NCI-H2227 (cell line): ENCODE measurements at regions not wholly inside any gene's neighbourhood (a gene's known extent, or its start where the extent isn't known, plus 50 kb on each side); places are given as distances from the start of the nearest gene placed in this dataset.

ENCODE experiments used
- DNase-seq: peaks from one replicate; lab custom pipeline; 2025; ENCODE audit not compliant: unreplicated experiment; lab: John Stamatoyannopoulos, UW

DNA sequence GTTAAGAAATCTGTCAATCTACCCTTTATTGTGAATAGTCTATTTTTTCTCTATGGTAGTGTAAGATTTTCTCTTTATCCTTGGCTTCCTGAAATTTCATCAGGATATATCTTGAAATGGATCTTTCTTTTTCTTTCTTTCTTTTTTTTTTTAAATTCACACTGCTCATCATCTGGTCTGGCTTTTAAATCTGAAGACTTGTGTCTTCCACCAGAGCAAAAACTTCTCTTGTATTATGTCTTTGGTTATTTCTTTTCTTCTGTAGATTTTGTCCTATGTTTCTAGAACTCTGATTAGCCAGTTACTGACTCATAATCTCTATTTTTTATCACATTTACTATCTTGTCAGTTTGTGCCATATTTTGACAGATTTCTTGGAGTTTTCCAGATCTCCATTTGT lies 133.8 kb upstream of the LMO4 start:
- no peak for DNase-seq

DNA sequence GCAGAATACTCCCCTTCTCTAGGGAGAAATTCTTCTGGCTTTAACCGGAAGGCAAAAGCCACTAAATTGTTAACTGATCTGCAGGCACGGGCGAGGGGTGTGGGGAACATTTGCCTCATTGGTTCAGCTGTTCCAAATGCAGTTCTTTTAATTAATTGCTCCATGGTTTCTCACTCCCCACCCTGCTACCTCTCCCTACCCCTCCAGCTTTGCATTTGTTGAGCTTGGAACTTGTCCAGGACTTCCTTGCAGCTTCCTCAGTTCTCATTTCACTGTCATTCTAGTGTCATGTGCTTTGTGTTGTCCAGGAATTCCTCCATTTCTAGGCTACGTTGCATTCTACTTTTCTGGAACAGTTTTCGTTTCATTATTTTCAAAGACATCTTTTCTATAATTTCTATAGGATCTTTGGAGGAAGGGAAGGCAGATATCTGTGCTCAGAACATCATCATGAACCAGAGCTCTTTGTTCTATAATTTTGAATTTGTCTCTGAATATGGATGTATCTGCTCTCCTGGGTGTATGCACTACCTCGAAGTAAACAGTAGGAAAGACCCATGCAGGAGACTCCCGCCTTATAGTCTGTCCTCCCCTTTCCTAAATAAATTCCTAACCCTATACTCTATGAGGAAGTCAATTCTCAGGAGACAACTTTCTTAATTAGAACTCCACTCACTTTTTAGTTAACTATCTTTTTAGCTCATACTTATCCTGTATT lies 132.4 kb upstream of the LMO4 start:
- DNase-seq = no peak

DNA sequence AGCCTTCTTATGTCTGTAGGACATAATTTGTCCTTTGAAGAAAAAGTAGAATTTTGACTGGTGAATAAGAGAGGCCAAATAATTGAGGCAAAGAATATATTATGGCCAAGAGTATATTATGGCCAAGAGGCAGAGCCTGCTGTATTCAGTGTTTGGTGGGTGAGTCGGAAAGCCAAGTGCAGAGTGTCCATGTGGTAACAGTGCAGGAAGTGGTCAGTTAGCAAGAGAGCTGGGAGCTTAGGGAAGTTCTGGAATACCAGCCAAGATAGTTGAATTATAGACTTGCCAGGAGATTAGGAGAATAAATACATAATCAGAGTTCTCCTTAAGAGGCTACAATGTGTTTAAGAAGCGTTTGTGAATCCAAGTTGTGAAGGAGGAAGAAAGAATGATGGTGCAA lies 131.5 kb upstream of the LMO4 start:
- DNase-seq = no peak

DNA sequence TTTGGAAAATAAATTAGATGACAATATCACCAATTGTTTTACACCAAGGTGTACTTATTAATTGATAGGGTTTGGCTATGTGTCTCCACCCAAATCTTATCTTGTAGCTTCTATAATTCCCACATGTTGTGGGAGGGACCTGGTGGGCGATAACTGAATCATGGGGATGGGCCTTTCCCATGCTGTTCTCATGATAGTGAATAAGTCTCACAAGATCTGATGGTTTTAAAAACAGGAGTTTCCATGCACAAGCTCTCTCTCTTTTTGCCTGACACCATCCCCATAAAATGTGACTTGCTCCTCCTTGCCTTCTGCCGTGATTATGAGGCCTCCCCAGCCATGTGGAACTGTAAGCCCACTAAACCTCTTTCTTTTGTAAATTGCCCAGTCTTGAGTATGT lies 131.0 kb upstream of the LMO4 start:
- DNase-seq = no peak

DNA sequence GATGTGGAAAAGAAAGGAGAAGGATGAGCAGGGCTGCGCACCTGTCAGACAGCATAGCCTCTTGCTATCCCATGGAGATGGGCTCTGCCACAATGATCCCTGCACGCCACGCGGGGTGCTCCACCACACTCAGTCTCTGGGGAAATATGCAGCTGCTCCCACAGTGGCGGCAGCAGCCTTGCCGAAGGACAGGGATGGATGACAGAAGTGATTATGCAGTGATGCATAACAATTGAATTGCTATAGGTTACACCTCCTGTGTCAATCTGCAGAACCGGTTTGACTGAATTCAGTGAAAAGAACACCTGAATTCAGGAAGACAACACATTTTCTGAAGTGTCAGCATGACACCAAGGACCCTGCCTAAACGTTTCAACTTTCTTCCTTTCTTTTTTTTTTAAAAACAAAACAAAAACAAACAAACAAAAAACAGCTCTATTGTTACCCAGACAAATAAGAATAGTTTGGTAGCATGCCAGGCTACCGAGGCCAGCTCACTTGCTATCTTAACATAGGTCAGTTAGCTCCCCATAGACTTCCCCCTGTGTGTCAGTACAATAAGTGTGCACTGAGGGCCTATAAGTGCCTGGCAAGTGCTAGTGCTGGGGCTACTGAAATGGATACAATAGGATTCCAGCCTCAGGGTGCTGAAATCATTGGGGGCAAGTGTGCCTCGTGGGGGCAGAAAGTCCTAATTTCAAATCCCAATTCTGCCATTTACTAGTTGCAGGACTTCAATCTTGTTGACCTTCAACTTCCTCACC lies 127.6 kb upstream of the LMO4 start:
- DNase-seq = no peak

DNA sequence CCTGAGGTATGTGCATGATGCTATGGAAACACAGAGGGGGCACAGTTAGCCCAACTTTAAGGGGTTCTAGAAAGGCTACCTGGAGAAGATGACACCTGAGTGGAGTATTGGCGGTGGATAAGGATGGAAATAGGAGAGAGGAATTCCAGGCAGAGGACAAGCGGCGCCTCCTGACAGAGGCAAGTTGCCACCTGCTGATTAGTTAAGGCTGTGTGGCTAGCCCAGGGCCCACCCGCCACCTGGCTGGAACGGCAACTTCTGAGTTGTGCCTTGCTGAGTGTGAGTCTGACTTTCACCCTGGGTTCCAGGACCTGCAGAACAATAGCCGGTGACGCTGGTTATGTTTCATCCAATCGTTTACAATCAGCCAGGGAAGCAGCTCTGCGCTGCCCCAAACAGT lies 126.9 kb upstream of the LMO4 start:
- DNase-seq = no peak

DNA sequence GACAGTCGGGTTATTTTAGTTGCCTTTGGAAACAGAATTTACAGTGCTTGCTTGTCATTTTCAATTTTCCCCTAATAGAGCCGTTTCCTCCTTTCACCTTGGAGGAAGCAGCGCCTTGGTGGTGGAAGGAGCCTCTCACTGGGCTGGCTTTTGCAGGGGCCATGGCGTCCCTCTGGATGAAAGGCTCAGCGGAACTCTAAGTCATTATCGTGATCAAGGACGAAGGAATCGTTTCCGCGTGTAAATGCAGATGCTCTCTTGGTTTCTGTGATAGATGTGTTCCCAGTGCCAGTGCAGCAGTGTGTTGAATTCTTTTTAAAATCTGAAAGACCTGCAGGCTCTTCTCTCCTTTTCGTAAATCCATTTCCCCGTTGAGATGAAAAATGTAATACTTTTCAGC lies 126.2 kb upstream of the LMO4 start:
- DNase-seq = no peak

DNA sequence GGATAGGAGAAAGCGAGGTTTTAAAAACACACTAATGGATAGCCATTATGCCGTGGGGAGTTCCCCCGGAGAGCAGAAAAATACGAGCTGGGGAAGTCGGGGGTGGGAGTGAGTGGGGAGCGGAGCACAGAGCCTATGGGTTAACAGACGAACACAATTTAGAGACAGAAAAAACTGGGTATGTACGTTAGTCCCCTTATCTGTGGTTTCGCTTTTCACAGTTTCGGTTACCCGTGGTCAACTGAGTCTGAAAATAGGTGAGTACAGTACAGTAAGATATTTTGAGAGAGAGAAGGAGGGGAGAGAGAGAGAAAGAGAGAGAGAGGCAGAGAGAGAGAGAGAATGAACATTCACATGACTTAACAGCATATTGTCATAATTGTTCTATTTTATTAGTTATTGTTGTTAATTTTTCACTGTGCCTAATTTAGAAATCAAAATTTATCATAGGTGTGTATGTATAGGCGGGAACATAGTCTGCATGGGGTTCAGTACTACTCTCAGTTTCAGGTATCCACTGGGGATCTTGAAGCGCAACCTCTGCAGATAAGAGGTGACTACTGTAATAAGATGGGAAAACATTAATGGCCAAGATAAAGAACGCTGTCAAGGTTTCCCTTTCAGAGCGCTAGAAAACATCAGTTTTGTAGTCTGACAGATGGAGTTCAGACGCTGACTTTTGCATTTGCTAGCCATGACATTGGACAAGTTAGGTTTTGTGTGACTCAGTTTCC lies 125.6 kb upstream of the LMO4 start:
- no peak for DNase-seq

DNA sequence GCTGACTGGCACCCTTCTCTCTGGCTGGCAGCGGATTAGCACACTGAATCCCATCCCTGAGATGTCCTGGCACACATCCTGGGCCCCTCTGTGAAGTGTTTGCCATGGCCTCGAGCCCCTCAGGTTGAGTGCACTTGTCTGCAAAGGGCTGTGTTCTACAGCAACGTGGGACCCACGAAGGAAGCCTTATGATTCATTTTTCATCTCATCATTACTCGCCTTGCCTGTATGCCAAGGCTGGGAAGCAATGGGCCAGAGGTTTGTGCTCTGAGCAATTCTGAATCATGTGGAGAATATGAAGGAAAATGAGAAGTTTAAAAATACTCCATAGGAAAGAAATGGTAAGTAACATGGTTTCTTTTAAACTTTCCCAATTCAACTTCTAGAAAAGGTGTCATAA lies 124.8 kb upstream of the LMO4 start:
- DNase-seq = no peak

DNA sequence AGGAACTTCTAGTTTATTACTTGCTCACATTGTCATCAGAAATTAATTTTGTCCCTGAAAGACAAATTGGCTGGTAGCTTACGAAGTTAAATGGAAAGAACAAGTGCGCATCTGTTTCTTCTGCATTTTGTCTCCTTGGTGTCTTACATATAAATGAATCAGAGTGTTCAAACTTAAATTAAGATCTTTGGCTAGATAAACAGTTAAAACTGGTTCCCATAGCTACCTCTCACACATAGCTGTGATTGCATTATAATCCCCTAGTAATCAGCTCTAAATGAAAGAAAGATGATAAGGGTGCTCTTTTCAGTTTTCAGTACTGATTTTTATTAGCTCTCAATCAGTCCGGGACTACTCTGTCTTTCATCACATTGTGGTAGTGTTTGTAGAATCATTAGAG lies 124.2 kb upstream of the LMO4 start:
- no peak for DNase-seq

DNA sequence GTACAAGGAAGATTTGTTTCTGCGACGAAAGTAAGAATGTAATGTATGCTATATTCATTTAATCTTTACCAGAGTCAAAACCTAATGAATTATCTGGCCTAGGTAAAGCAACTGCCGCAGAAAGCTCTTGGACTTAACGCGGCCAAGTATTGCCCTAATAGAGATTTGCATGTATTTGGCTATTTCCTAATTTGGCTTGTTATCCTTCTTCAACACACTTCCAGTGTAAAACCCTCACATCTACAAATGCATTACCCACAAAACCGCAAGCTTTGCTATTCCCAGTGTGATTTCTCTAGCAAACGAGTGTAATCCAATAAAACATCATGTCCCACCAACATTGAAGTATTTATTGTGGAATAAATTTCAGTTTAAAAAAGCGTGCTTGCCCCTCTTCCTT lies 123.8 kb upstream of the LMO4 start:
- no peak for DNase-seq

DNA sequence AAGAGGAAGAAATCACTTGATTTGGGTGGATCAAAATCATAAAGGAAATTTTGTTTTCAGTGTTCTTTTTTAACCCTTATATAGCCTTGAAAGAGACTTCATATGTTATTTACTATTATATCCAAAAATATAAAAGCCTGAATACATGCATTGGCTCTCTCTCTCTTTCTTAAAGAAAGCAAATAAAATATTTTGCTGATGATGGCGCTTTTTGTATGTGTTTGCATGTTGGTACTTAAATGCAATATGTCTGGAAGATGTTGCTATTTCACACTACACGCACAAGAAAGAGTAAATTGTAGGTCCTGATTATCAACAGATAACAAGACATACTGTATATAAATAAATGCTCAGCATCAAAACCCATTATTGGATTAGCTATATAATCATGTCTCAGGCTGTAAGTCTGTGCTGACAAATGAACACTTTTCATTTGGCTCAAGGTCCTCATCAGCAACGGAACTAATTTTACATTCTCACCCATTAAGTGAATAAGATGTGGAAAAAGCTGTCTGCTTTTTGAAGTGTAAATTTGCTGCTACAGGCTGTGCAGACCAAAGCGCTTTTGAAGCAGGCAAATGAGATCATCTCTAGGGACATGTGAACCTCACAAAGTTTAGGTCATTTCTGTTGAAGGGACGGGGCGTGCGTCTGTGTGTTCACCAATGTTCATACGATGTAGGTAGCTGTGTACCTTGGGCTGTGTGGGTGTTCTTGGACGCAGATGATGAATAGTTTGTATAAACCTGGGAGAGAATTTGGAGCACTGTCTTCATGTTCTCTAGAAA lies 122.4 kb upstream of the LMO4 start:
- DNase-seq = no peak

DNA sequence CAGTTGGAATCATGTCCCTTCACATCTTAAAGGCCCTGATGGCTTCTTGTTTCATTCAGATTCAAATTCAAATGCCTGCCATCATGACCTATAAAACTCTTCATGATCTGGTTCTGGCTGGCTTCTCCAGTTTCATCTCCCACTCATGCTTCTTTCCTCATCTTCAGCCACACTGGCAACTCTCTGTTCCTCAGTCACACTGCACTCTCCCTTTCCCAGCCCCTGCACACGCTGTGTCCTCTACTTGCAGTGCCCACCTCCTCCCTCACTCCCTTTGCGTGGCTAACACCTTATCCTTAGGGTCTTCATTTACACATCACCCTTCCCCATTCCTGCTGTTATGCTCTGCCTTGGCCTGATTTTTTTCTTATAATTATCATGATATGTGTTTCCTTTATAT lies 120.6 kb upstream of the LMO4 start:
- DNase-seq = no peak

DNA sequence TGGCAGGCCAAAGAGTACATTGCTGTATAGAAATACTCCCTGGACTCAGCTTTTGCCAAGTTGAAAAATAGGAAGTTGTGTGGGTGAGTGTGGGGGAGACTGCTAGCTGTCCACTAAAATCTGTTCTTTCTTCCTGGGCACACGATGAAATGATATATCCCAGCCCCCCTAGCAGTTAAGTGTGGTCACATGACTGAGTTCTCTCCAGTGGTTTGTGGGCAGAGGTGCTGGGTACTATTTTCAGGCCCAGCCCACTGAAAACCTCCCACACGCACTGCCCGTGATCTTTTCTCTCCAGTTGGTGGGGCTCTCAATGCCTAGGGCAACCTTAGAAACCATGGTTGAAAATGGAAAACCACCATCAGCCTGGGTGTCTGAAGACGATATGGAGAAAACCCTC lies 119.7 kb upstream of the LMO4 start:
- DNase-seq = no peak

DNA sequence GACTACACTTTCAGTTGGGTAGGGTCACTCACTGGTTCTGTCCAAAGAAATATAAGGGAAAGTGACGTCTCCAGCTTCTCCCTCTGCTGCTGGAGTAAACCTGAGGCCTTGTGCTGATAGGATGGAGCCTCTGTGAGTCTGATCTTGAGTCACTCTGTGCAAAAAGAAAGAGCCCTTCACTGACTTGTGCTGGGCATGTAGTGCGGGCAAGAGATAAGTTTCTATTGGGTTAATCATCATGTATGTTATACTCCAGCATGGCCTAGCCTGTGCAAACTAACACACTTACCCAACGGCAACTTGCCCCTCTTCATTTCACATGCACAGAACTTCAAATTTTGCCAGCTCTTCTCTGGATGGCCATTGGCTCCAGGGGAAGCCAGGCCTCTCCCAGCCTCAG lies 118.5 kb upstream of the LMO4 start:
- no peak for DNase-seq

DNA sequence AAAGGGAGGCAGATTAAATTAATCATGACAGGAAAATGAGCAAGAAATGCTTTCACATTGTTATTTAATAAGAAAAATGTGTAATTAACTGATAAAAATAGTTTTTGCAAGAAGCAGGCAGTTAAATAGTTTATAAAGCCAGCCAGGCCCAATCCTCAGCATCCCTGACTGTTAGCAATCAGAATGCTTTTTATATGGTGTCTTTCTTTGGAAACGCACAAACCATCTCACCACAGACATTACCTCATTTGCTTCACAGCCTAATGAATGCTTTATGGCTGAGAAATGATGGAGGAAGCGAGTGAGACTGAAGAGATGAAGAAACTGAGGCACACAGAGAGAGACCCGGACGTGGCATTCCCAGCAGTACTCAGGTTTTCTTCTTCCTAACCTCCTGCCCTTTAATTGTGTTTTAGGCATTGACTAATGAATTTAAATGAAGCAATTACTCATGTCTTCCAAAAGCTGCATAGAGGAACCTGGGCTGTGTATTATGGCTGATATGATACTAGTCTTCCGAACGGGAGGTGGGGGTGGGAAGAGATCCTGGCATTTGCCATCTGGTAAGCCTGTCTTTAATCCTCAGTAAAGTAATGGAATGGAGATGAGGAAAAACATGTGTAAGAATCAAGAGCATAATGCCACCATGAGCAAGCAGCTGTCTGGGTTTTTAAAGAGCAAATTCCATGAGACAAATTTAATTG lies 116.1 kb upstream of the LMO4 start:
- no peak for DNase-seq

DNA sequence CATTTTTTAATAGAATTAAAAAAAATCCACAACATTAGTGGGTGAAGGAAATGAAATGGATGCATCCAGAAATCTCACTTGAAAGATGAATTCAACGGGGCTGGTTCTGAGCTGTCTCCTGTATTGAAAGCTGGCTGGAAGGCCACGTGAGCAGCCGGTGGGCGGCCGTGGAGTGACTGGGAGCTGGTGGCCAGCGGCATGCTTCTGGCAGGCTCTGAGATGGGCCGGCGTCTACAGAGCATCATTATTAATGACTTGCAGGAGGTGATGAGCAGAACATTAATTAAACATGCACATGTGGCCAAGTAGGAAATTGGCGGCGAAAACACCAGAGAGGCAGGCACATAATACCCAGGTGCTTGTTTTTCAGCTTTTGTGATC lies 115.6 kb upstream of the LMO4 start:
- no peak for DNase-seq

DNA sequence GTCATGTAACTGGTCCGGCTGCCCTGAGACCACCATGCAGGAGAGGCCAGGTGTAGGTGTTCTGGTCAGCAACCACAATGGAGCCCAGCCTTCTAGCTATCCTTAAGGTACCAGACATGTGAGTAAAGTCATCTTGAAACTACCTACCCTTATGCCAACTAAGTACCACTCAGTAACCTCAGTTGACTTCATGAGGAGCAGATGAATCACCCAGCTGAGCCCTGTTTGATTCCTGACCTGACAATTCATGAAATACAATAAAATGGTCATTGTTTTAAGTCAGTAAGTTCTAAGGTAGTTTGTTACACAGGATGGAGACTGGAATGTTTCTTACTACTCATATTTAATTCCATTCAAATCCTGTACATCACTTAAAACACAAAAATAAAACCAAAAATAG lies 113.1 kb upstream of the LMO4 start:
- DNase-seq = no peak

DNA sequence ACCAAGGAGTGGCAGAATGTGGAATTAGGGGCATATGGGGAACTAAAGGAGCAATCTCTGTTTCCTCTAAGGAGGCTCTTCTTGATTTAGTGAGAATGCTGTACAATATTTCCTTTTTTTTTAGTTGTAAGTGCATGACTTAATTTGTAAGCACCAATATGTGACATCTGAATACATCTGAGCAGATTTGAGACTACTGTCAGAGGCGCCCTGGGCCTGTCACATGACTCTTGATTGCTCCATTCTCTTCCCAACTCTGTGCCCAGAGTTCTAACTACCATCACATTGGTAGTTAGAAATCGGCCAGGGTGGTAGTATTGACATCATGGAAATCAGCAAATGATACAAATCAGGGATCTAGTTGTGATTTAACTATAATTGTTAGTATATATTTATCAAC lies 110.1 kb upstream of the LMO4 start:
- DNase-seq = no peak

DNA sequence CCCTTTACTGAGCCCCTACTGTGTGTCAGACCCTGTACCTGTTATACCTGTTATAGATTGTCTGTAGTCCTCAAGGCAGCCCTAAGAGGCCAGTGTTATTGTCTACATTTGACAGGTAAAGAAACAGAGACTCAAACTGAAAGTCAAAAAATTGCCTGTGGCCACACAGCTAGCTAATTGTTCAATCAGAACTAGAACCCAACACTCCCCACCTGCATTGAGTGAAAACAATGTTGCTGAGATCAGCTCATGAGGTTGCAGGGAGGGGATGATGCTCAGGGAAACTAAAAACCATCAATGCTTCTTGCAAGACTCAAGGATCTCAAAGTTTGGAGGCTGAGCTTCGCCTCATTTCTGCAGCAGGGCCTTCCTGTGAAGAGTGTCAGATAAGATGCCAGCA lies 109.5 kb upstream of the LMO4 start:
- DNase-seq = no peak

DNA sequence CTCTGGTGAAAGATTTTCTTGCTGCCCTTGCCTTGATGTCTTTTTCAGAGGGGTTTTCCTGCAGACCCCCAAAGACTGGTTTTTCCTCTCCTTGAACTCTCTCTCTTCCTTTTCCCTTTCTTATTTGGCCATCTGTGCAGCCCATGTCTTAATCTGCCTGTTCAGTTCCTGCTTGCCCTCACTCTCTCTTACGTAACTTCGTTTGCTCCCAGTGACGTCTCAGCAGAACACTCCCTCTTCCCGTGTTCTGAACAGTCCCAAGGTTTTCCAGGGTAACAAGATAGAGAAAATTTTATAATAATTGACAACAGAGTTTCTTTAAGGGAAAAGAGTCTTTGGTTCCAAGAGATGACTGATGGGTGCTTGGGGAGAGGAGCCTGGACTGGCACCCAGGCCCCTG lies 109.1 kb upstream of the LMO4 start:
- no peak for DNase-seq
